ENCODE measurements at regions not wholly inside any gene's neighbourhood (a gene's known extent, or its start where the extent isn't known, plus 50 kb on each side); places are given as distances from the start of the nearest gene placed in this dataset.

DNA sequence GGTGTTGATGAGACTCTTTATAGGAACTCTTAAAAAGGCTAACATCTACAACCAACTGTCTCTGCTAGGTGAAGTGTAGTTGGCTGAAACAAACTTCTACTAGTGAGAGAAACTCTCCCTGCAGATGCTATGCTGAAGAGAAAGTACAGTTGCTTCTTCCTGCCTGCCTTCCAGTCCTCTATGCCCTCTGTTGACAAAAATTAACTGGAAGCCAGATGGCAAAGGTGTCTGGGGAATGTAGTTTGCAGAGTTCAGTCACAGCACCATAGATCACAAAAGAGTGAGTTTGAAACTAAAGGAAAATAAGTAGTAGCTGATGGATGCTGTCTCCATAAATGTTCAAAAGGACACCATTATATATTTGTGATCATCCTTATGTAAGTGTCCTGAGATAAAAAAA, 958.8 kb upstream of the NRXN1 start:
- no peak for DNase-seq
- TF ChIP-seq, protein P1, sequence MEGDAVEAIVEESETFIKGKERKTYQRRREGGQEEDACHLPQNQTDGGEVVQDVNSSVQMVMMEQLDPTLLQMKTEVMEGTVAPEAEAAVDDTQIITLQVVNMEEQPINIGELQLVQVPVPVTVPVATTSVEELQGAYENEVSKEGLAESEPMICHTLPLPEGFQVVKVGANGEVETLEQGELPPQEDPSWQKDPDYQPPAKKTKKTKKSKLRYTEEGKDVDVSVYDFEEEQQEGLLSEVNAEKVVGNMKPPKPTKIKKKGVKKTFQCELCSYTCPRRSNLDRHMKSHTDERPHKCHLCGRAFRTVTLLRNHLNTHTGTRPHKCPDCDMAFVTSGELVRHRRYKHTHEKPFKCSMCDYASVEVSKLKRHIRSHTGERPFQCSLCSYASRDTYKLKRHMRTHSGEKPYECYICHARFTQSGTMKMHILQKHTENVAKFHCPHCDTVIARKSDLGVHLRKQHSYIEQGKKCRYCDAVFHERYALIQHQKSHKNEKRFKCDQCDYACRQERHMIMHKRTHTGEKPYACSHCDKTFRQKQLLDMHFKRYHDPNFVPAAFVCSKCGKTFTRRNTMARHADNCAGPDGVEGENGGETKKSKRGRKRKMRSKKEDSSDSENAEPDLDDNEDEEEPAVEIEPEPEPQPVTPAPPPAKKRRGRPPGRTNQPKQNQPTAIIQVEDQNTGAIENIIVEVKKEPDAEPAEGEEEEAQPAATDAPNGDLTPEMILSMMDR (IDR thresholded peaks at IDR 0.05 in 4 of 5, conservative IDR thresholded peaks at IDR 0.05 in 1 of 5) = no peak
- TF ChIP-seq POLR2A (IDR thresholded peaks at IDR 0.05) = no peak
- H3K4me1 ChIP-seq = no peaks in the 10 kb centered on the region
- intact Hi-C loops (cut with DNase I; ENCODE audit: low total_unique reads) (no loop called here), in situ Hi-C loops (cut with MboI; ENCODE audit: low sequenced_read_pairs in 4 of 4) (no loop called here)
- H3K27ac ChIP-seq = no peak overlapping the region
- H3K36me3 ChIP-seq = no peaks in the 10 kb centered on the region
- no peak overlapping the region for H3K4me3 ChIP-seq
- H3K27me3 ChIP-seq = no peaks in the 10 kb centered on the region
- no peak for ATAC-seq
- H3K9me3 ChIP-seq = no peaks in the 10 kb centered on the region

DNA sequence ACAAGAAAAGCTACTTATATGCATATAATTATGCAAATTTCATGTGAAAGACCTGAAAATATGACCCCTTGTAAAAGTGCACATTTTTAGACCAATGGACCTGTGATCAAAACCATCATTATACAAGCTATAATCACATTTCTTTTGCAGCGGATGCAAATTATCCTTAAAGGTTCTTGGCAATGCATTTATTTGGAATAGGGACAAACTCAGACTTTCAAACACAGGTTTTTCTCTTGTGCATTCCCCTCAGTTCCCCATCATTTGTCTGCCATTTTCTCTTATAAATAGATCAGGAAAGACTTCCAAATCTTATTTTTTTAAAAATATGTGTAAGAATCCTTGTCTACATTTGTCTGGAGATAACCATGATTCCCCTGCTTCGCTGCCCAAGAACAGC, 954.2 kb upstream of the NRXN1 start:
- no peaks in the 10 kb centered on the region for H3K27me3 ChIP-seq
- DNase-seq (no peak), ATAC-seq (no peak)
- H3K27ac ChIP-seq = no peak overlapping the region
- H3K4me3 ChIP-seq = no peak overlapping the region
- intact Hi-C loops (cut with DNase I; ENCODE audit: low total_unique reads) (no loop called here), in situ Hi-C loops (cut with MboI; ENCODE audit: low sequenced_read_pairs in 4 of 4) (no loop called here)
- no peak for TF ChIP-seq POLR2A (IDR thresholded peaks at IDR 0.05)
- TF ChIP-seq, protein P1 (IDR thresholded peaks at IDR 0.05 in 4 of 5, conservative IDR thresholded peaks at IDR 0.05 in 1 of 5) = no peak
- no peaks in the 10 kb centered on the region for H3K4me1 ChIP-seq
- no peaks in the 10 kb centered on the region for H3K9me3 ChIP-seq
- H3K36me3 ChIP-seq = no peaks in the 10 kb centered on the region

DNA sequence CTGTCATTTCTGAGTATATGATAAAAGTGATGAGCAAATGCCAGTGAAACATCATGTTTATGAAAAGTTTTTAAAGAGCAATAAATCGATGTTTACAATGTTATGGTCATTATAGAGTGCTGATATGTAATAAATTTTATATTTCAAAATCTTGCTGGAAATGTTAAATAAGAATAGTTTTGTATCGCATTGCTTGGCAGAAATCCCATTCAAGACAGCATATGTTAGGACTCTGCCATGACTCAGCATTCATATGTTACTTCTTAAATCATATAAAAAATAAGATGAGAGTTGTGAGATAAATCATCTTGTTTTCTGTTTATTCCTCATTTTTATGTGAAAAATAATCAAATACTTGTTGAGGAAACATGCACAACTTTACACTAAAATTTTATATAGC, 949.9 kb upstream of the NRXN1 start:
- no peaks in the 10 kb centered on the region for H3K27me3 ChIP-seq
- no peak for TF ChIP-seq POLR2A (IDR thresholded peaks at IDR 0.05)
- H3K27ac ChIP-seq = no peak overlapping the region
- no peaks in the 10 kb centered on the region for H3K9me3 ChIP-seq
- DNase-seq (no peak), ATAC-seq (no peak)
- H3K4me3 ChIP-seq = no peak overlapping the region
- in situ Hi-C loops (cut with MboI; ENCODE audit: low sequenced_read_pairs in 4 of 4) = no loop called here
- intact Hi-C loops (cut with DNase I; ENCODE audit: low total_unique reads) = no loop called here
- no peaks in the 10 kb centered on the region for H3K36me3 ChIP-seq
- H3K4me1 ChIP-seq = no peaks in the 10 kb centered on the region

DNA sequence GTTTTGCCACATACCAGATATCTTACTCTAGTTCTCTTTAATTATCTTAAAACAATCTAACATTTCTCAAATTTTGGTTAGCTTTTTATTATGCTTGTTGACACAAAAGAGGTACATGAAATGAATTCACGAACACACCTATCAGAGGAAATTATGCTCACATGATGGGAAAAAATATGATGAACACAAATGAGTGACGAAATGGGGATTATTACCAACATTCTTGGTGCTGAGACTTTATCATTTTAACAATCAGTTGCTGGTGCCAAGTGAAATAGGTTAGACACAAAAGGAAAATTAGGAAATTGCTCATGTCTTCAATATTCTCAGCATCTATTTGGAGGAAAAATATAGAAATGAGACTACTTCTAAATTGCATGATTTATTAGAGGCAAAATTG, 944.7 kb upstream of the NRXN1 start:
- no peaks in the 10 kb centered on the region for H3K4me1 ChIP-seq
- DNase-seq = no peak
- intact Hi-C loops (cut with DNase I; ENCODE audit: low total_unique reads) (no loop called here), in situ Hi-C loops (cut with MboI; ENCODE audit: low sequenced_read_pairs in 4 of 4) (no loop called here)
- H3K4me3 ChIP-seq = no peak overlapping the region
- no peaks in the 10 kb centered on the region for H3K9me3 ChIP-seq
- TF ChIP-seq POLR2A (IDR thresholded peaks at IDR 0.05) = no peak
- TF ChIP-seq, protein P1 (IDR thresholded peaks at IDR 0.05 in 4 of 5, conservative IDR thresholded peaks at IDR 0.05 in 1 of 5) = no peak
- no peak overlapping the region for H3K27ac ChIP-seq
- ATAC-seq = no peak
- no peaks in the 10 kb centered on the region for H3K36me3 ChIP-seq
- no peaks in the 10 kb centered on the region for H3K27me3 ChIP-seq

DNA sequence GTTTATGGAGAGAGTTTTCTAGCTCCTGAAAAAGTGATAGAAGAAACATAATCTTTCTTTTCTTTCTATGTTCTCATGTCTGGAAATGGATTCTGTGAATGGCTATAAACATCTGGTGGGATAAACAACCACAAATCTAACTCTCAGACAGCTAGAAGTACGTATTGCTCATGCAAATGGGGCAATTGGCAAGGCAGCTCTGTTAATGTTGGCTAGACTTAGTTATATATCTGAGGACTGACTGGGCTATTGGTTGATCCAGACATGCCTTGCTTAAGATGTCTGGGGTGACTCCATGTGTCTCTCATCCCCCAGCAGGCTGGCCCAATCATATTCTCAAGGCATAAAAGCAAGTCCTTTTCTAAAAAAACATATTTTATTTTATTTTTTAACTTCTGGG, 939.2 kb upstream of the NRXN1 start:
- Histone ChIP-seq H3K4me1 (no peaks in the 10 kb centered on the region), H3K9me3 (no peaks in the 10 kb centered on the region), H3K36me3 (no peaks in the 10 kb centered on the region), H3K27ac (no peak overlapping the region), H3K27me3 (no peaks in the 10 kb centered on the region), H3K4me3 (no peak overlapping the region)
- in situ Hi-C loops (cut with MboI; ENCODE audit: low sequenced_read_pairs in 4 of 4) = no loop called here
- TF ChIP-seq POLR2A (IDR thresholded peaks at IDR 0.05) = no peak
- TF ChIP-seq, protein P1 (IDR thresholded peaks at IDR 0.05 in 4 of 5, conservative IDR thresholded peaks at IDR 0.05 in 1 of 5) = no peak
- intact Hi-C loops (cut with DNase I; ENCODE audit: low total_unique reads) = no loop called here
- no peak for ATAC-seq
- no peak for DNase-seq

Measured in gastrocnemius medialis (tissue), 4 donors.